Epithelial cell of esophagus (primary cell): ENCODE measurements at regions not wholly inside any gene's neighbourhood (a gene's known extent, or its start where the extent isn't known, plus 50 kb on each side); places are given as distances from the start of the nearest gene placed in this dataset.
A peak's percentile ranks its signal among the peaks of the same experiment; 100 is the strongest.

Experiments used
- DNase-seq: peaks from one replicate; pipeline ENCODE4 v3.0.0; 2010; ENCODE audit warnings: low read depth
- H3K4me3 ChIP-seq: 2 replicates; pipeline ENCODE4 v1.5.1; 2011; ENCODE audit warnings: mild to moderate bottlenecking, low read length, control low read depth
- CTCF ChIP-seq: IDR thresholded peaks from 2 replicates; pipeline ENCODE4 v1.5.1; 2011; ENCODE audit warnings: low read depth, mild to moderate bottlenecking, low read length, control low read depth, inconsistent platforms; ENCODE audit not compliant: insufficient read depth; ENCODE audit errors: missing control alignments

- no peak overlapping the region for H3K4me3 ChIP-seq
- no peak for TF ChIP-seq CTCF
- DNase-seq = no peak
These were observed 941.8 kb upstream of the POT1 start for GRCh38 chr7:125871431-125871830.

- peak; percentile 14 for DNase-seq
- no peak overlapping the region for H3K4me3 ChIP-seq
- no peak for TF ChIP-seq CTCF
These were observed 928.0 kb upstream of the POT1 start for GRCh38 chr7:125857606-125858005.

GRCh38 chr7:125848157-125848556 lies 918.5 kb upstream of the POT1 start:
- no peak for TF ChIP-seq CTCF
- no peak for DNase-seq
- H3K4me3 ChIP-seq = no peak overlapping the region

GRCh38 chr7:125847692-125848091 lies 918.1 kb upstream of the POT1 start:
- no peak overlapping the region for H3K4me3 ChIP-seq
- no peak for TF ChIP-seq CTCF
- no peak for DNase-seq

GRCh38 chr7:125847055-125847454 lies 917.4 kb upstream of the POT1 start:
- TF ChIP-seq CTCF = no peak
- no peak for DNase-seq
- no peak overlapping the region for H3K4me3 ChIP-seq

- DNase-seq = no peak
- no peak for TF ChIP-seq CTCF
- H3K4me3 ChIP-seq = no peak overlapping the region
These were observed 916.1 kb upstream of the POT1 start for GRCh38 chr7:125845686-125846085.

- DNase-seq = no peak
- no peak for TF ChIP-seq CTCF
These were observed 904.8 kb upstream of the POT1 start for GRCh38 chr7:125834421-125834820.

More at GRCh38 chr7:125834421-125834820, 904.8 kb upstream of the POT1 start:
- no peak overlapping the region for H3K4me3 ChIP-seq
